GM21423 (cell line): ENCODE measurements at regions not wholly inside any gene's neighbourhood (a gene's known extent, or its start where the extent isn't known, plus 50 kb on each side); places are given as distances from the start of the nearest gene placed in this dataset.

Experiments
- ATAC-seq: cut with Tn5 transposase; IDR thresholded peaks from one replicate; pipeline ENCODE4 v1.9.1; 2021; ENCODE audit warnings: mild to moderate bottlenecking, moderate library complexity; ENCODE audit not compliant: unreplicated experiment

DNA sequence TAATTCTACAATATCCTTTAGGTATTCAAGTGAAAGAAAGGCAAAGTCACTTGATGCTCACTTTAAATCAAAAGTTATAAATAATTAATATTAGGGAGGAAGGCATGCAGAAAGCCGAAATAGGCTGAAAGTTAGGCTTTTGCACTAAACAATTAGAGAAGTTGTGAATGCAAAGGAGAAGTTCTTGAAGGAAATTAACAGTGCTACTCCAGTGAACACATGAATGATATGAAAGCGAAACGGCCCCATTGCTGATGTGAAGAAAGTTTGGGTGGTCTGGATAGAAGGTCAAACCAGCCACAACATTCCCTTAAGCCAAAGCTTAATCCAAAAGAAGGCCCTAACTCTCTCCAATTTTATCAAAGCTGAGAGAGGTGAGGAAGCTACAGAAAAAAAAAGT lies 103.1 kb upstream of the CXCR4 start:
- ATAC-seq, result no peak

DNA sequence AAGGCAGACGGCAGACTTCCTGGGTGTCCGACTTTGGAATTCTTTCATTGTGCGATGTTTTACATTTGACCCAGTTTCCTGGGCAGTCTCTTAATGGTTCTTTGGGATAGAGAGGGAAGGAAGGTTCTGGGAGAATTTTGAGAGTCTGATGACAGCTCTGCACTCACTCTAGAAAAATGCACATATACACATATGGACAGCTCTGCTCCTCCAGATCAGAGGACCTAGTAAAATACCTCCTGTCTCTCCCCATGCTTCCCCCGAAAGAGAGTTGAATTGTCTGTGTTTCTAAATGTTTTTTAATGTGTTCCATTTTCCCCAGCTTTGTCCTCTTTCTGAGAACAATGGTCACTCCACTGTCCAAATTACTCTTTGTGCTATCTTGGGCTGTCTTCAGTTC lies 102.0 kb upstream of the CXCR4 start:
- ATAC-seq, result no peak

DNA sequence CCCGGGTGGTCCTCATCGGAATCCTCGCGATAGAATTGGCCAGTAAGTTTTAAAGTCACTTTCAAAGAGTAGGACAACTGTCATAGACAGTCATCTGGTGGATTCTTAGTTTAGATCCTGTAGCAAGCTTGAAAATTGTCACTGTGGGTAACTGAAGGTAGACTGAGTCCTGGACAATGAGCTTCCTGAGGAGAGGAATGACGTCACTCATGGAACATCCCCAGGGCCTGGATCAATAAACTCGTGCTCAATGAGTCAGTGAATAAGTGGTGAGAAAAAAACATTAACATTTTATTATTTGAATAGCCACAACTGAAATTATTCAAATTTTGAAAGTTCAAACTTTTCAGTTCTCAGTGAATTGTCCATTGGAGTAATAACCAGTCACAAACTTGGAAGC lies 101.4 kb upstream of the CXCR4 start:
- ATAC-seq, result no peak

DNA sequence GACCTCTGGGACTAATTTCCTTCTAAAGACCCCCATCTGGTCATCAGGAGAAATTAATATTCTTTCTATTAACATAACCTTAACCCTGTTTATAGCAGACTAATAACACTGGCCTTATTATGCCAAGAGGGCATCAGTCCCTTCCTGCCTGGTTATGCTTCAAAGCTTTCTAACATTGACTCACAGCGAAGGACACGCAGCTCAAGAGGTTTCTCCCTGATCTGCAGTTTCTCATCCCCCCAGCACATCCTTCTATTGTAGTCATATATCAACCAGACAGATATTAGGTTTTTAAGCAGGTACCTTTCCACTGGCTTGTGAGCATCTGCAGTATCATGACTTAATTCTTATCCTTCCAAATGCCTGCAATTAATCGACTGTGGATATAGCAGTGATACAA lies 100.0 kb upstream of the CXCR4 start:
- ATAC-seq, result peak; percentile 45

DNA sequence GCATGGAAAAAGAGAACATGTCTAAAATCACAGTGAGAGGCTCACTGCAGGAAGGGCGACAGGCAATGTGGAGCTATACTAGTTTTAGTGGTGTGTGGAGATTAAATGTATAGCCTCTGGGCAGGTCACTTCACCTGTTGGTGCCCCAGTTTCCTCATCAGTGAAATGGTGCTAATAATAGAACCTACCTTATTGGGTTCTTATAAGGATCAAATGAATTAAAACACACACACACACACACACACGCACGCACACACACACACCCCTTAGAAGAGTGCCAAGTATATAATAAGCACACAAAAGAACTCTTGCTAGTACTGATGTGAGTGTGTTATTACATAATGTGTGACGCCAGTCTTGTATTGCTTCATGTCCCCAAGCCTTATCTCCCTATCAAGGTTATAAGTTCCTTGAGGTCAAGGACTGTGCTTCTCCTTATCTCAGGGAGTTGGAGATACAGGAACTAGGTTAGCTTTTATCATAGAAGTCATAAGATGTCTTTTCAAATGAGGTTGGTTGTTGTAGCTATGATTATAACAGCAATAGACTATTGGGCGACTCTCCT lies 98.0 kb upstream of the CXCR4 start:
- no peak for ATAC-seq

DNA sequence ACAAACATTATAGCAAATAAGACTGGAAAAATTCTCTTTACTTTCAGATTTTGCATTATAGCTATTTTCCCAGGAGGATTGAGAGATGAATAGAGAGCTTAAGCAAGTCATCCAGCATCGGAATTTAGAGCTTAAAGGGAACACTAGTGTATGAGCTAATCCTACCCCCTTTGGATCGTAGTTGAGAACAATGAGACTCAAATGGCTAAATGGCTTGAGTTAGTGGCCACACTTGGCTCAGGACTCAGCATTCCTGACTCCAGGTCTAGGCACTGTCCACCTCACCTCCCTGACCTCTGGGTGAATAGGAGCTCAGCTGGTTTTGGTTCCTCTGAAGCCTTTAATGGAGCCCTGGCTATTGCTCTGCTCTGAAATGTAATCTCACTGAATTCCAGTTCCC lies 97.5 kb upstream of the CXCR4 start:
- ATAC-seq, result no peak

DNA sequence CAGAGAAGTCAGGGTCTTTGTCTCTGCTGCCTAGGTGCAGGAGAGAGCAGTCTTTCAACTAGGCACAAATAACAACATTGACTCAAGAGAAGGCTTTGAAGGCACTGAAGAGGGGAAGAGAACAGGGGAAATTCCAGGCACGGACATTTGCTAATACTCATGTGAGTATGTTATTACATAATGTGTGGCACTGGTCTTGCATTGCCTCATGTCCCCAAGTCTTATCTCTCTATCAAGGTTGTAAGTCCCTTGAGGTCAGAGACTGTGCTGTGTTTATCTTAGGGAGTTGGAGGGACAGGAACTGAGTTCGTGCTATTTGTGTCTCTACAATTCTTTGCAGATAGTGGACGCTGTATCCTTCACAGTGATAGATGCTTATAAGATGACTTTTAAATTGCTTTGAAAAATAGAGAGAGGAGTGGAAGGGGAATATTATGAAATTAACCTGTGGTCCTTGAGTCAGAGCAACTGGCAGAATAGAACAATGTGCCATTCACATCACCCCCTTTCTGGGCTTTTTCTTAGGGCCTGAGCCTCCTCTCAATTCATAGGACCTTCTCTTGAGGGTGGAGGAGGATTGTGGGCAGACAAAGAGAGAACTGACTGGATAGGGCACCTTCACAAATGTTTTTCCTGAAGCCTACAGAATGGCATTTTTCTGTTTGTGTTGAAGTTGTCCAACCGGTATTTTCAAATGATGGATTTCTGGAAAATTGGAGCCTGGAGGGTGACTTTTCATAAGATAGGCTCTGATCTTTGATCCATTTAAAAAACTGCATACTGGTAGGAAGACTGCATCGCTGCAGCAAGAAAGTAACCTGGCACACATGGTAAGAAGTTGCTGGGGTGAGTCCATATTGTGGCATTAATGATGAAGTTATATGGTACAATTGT lies 96.6 kb upstream of the CXCR4 start:
- ATAC-seq, result no peak

DNA sequence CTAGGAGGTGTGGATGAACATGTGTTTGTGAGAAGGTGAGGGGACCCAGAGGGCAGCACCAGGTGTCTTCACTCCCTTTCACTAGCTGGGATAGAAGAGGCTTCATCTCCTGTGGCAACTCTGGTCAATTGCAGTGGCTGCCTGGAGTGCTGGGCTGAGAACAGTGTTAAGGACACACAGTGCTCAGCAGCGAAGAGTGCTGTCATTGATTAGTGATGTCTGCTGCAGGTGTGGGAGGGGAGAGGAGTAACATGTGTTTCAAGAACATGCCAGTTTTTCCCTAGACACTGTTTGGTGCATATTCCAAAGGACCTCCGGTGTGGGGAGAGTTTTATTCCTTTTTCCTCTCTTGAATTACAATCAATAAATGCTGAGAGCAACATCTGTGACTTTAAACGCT lies 95.9 kb upstream of the CXCR4 start:
- ATAC-seq, result no peak

DNA sequence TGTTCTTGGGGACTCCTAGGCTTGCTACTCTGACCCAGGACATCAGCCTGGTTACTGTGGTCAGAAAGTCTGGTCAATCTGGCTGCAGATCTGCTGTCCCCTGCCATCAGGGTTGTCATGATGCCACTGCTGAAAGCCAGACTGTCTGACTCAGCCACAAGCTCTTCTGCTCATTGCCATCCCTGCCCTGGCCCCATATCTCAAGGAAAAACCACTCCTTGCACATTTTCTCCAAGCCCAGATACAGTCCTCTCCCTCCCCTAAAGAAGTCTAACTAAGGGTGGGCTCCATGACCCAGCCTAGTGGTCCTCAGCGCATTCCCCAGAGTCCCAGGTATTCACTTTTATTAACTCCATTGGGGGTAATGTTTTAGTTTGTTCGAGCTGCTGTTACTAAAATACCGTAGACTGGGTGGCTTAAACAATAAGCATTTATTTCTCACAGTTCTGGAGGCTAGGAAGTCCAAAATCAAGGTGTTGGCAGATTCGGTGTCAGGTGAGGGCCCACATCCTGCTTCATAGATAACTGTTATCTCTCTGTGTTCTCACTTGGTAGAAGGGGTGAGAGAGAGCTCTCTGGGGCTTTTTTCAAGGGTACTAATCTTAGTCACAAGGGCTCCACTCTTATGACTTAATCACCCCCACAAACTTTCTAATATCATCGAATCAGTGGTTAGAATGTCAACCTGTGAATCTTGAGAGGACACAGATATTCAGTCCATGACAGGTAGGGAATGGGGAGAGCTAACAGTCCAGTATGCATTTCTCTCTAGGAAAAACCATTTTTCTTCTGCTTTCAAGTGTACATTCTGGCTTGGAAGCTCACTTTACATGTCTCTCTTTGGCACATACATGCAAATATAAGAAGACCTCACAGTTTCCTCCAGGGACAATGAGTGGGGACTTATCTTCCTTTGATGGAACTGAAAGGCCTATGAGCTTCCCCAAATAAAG lies 94.8 kb upstream of the CXCR4 start:
- ATAC-seq, result peak; percentile 53

DNA sequence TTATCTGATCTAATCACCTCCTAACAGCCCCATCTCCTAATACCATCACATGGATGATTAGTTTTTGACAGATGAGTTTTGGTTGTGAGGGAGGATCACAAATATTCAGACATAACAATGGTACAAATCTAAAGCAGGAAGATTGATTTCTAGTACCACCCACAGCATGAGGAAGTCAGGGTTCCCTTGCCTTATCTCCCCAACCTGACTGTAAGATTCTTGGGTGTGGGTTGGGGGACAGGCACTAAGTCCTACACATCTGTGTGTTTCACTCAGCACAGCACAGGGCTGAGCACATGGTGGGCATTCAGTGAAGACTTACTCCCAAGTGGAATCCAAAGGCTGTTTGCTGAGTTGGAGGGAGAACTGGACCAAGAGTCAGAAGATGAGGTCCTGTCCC lies 93.8 kb upstream of the CXCR4 start:
- no peak for ATAC-seq

DNA sequence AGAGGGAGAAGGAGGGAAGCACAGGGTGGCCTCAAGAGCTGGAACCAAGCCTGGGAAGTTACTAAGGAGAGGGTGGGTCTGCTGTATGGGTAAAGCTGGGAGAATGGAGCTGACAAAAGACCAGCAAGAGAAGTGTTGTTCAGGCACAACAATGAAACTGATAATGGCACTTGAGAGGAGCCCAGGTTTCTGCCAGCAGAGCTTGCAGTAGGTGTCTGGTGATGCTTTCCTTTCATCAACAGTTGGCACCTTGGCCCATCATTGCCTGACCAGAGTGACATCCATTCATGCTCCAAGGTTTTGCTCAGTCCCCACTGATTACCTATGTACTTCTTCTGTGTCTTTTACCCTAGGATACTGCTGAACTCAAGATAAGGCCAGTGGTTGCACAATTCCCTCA lies 92.9 kb upstream of the CXCR4 start:
- ATAC-seq, result no peak

DNA sequence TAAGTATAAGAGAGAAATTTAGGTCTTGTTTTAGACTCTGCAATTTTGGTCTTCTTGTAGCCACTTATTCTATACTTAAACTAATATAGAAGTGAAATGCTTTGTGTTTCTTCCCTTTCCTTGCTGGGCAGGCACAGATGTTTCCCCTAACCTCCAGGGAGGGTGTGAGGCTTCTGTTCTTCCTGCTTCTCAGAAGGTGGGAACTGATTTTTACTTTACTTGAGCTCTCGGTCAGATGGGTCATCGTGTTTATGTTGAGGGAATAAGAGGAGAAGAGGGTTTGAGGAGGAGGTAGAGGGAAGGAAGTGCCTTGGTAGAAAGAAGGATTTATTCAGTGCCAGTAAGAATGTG lies 92.5 kb upstream of the CXCR4 start:
- no peak for ATAC-seq

DNA sequence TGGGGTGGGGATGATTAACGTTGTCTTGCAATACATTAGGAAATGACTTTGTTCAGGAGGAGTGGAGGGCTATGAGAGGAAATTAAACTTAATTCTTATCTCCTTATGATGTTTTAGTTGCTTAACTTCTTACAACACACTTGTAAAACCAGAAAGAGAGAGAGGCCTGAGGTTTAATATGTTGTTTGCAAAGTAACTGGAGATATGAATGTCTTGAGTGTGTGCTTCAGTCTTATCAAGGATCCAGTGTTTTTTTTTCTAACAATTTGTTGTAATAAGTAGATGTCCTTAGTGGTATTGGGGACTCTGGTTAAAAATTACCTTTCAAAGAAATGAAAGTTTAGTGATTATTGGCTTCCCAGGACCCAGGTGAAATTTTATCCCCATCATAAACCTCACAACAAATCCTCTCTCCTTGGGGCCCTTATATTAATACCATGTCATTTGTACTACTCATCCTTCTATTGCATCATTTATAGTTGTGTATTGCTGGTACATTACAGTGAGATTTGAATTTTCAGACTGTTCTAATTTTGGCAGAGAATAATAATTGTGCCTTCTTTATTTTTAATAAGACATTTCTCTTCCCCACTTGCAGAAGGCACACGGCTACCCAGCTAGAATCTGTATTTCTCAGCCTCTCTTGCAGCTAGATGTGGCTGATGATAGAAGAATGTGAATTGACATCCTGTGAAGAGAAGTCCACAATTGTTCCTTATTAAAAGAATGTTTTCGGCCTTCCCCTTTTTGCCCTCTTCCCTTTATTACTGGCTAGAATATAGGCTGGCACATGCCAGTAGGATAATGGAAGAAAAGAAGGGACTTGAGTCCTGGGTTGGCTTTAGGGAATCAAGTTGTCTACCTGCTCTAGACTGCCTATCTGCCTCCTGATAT lies 91.9 kb upstream of the CXCR4 start:
- no peak for ATAC-seq

DNA sequence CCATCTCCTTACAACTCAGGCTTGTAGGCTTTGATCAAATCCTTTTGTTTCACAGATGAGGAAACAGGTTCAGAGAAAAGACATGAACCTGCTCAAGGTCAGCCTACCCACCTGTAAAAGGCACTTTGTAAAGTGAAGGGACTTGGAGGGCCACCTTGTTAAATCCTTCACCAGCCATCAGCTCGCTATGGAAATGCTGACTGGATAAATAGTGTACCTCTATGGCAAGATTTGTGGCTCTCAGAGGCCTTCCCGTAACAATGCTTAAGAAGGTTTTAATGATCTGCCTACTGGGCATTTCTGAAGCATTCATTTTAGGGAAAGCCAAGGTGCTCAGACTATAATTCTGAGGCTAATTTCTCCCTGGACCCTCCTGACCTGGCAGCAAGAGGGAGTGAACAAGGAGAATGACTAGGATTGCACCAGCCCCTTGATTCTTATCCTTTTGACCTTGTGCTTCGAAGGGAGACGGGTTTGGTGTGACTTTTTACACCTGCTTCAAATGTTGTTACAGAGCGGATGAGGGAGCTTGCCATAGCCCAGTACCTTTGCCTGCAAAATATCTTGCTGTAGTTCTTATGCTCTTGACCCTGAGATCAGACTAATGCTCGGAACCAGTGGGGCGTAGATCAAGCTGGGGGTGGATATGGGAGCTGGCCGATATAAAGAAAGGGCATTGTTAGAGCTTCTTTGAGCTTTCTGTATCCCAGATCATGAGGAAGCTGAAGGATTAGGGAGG lies 90.9 kb upstream of the CXCR4 start:
- ATAC-seq, result no peak

DNA sequence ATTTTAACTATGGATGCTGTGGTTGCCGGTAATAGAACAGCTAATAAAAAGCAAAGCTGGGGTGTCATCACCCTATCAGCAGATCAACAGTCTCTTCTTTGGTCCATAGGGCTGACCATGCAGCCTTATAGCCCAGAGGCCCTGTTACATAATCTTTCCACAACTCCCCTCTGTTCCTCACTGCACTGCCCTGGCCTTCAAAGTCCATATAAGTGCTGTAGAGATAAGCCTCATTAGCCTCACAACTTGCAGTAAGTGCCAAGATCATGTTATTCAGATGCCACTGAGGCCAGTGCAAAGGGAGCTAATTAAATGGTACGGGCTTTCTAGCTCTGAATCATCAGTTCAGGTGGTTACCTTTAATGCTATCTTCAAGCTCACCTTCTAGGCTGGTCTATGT lies 89.7 kb upstream of the CXCR4 start:
- no peak for ATAC-seq

DNA sequence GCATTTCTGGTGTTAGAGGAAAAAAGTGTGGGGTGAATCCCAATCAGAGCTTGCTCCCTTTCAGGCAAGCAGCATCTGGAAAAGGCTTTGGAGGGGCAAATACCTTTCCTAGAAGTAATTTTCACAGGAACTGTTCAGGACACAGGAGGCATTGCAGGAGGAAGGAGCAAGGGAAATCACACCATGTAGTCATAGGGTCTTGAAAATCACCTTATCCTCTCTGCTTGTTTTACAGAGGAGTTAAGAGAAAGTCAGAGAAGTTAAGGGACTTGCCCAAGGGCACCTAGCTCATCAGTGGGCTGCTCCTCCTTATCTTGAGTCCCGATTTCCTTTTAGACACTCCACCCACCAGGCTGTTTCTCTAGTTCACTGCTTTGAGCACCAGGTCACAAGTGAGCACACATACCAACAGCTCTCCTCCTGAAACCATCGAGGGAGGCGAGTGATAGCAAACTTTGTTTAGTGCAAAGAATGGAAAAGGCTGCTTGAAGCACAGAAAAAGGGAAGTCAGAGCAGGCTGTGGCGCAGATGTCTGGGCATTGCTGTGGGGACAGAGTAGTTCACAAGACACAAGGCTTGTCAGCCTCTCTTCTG lies 89.2 kb upstream of the CXCR4 start:
- ATAC-seq, result peak; percentile 52

DNA sequence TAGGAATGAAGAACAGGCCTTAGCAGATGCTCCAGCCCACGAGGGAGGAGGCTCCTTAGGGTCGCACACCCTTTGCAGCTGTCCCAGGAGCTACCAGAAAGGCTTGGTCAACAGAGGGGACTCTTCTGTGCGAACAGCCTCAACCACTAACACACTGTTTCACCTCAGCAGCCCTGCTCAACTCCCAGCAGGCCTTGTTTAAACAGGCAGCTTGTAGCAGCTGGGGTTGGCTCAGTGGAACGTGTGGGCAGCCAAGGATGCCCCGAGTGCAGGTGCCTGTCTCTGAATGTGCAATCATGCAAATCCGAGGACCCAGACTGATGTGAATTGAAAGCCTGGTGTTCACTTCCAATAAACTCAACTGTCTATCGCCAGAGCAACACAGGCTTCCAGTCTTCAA lies 88.7 kb upstream of the CXCR4 start:
- peak; percentile 91 for ATAC-seq

DNA sequence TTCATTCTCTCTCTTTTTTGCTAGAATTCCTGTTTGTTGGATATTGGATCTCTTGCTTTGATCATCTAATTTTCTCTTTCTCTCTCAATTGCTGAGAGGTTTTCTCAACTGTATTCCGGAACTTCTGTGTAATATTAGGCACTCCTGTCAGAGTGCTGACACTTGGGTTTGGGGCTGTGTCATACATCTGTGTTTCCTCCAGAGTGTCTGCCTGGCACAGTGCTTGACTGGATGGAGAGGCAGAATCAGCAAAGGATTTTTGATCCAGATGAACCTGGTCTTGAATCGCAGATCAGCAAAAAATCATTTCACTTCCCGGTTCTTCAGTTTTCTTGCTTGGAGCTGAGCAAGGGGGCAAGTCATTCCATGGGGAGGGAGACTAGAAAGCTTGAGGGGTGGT lies 87.7 kb upstream of the CXCR4 start:
- no peak for ATAC-seq

DNA sequence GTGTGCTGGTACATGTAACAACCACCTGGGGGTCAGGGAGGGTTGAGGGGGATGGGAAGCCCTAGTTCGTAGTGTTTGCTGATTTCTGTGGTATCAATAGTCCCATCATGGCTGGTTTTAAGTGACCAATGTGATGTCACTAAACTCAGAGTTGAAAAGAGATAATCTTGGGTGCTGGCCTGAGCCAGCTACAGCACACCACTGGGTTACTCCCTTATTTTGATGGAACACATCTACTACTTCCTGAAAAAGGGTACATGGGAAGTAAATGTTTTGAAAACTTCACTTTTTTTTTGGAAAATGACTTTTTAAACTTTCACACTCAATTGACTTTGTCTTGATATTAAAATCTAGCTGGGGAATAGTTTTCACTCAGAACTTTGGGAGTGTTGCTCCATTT lies 87.0 kb upstream of the CXCR4 start:
- no peak for ATAC-seq

DNA sequence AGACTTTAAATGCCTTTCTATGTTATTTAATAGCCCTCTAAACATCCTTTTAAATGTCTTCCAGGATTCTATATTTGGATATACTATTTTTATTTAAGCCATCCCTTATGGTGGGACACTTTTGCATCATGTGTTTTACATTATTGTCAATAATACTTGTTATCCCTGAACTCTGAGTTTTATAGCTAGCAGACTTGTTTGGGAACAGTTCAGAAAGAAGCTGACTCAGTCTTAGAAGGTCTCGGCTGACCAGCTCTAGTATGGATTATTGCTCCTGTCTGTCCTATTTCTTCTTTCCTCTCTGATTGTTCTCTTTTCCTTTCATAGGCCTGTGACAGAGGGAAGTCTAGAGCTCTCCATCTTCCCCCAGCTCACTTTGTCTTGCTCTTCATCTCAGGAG lies 77.3 kb upstream of the CXCR4 start:
- ATAC-seq, result no peak
